ENCODE measurements at regions not wholly inside any gene's neighbourhood (a gene's known extent, or its start where the extent isn't known, plus 50 kb on each side); places are given as distances from the start of the nearest gene placed in this dataset.

GRCh38 chr10:132132421-132132841 lies 54.3 kb upstream of the DPYSL4 start:
- TF ChIP-seq CTCF (IDR thresholded peaks at IDR 0.05; ENCODE audit: extremely low read depth in 1 of 2, insufficient read depth in 1 of 2, low read depth in 1 of 2, low read length in 2 of 2): no peak
- no peak for TF ChIP-seq MAX (IDR thresholded peaks at IDR 0.05; ENCODE audit: insufficient read depth, insufficient read length)
- no peak for TF ChIP-seq POLR2AphosphoS5 (IDR thresholded peaks at IDR 0.05; ENCODE audit: insufficient read depth, low read depth, low read length)
- no peak for TF ChIP-seq EZH2 (IDR thresholded peaks at IDR 0.05; ENCODE audit: borderline replicate concordance, low read depth, low read length, severe bottlenecking)
- TF ChIP-seq POLR2A (IDR thresholded peaks at IDR 0.05; ENCODE audit: low read depth, low read length): no peak
- TF ChIP-seq JUN (IDR thresholded peaks at IDR 0.05; ENCODE audit: borderline replicate concordance, insufficient read depth, insufficient read length, low read depth): no peak
- TF ChIP-seq GATA2 (IDR thresholded peaks at IDR 0.05; ENCODE audit: insufficient read depth, insufficient read length, low read depth, low read length): no peak

Data from endothelial cell of umbilical vein (primary cell).